ENCODE measurements at regions not wholly inside any gene's neighbourhood (a gene's known extent, or its start where the extent isn't known, plus 50 kb on each side); places are given as distances from the start of the nearest gene placed in this dataset.

GRCh38 chr5:125047871-125048270 lies 301.4 kb upstream of the ZNF608 start (continued):
- no peak for TF ChIP-seq ZNF160 (CRISPR knock-in tag; IDR thresholded peaks at IDR 0.05)
- no peak for TF ChIP-seq ZFP82 (CRISPR knock-in tag; IDR thresholded peaks at IDR 0.05; ENCODE audit: borderline replicate concordance)
- no peak for TF ChIP-seq MXD4 (CRISPR knock-in tag; IDR thresholded peaks at IDR 0.05)
- TF ChIP-seq ZNF512 (CRISPR knock-in tag; IDR thresholded peaks at IDR 0.05) = no peak
- no peak for TF ChIP-seq THAP9 (CRISPR knock-in tag; IDR thresholded peaks at IDR 0.05; ENCODE audit: borderline replicate concordance)

GRCh38 chr5:125049721-125050702 lies 303.6 kb upstream of the ZNF608 start:
- no peaks in the 10 kb centered on the region for H3K4me1 ChIP-seq (ENCODE audit: insufficient read depth, low read length)
- FAIRE-seq (no peak), ATAC-seq (no peak), DNase-seq (ENCODE audit: low spot score) (no peak)
- no peaks in the 10 kb centered on the region for H3K27me3 ChIP-seq (ENCODE audit: control insufficient read depth in 1 of 2, insufficient read depth in 2 of 2, low read length in 2 of 2)
- H3K79me2 ChIP-seq (ENCODE audit: insufficient read depth, low read length) = no peaks in the 10 kb centered on the region
- H3K36me3 ChIP-seq (replicated peaks in 1 of 2; ENCODE audit: control insufficient read depth in 1 of 2, insufficient read depth in 2 of 2, low read length in 2 of 2) = no peaks in the 10 kb centered on the region
- intact Hi-C loops (cut with micrococcal nuclease; ENCODE audit: unreplicated experiment) (no loop called here), in situ Hi-C loops (cut with HindIII; ENCODE audit: extremely low pct_ligation_motif_present, low pct_unique_long_range_greater_than_20kb) (no loop called here)
- ChIA-PET CTCF (ENCODE audit: low intra/inter-chr PET ratio, low total read pairs) (no interaction called here), POLR2A (no interaction called here)
- no peak overlapping the region for H2AFZ ChIP-seq (ENCODE audit: low read length)
- no peak overlapping the region for H3K27ac ChIP-seq (ENCODE audit: extremely low read length, insufficient read depth, low read length)
- no peak overlapping the region for H3K4me3 ChIP-seq (replicated peaks in 1 of 3; ENCODE audit: insufficient read depth in 1 of 3, low read depth in 2 of 3, low read length in 3 of 3)
- 14% methylated on average over 6 of the region's 6 CpGs for WGBS (ENCODE audit: low lambda C conversion rate)
- TF ChIP-seq MAFF (IDR thresholded peaks at IDR 0.05; ENCODE audit: low read depth, low read length) (peak; percentile 88), MAFK (conservative IDR thresholded peaks at IDR 0.05 in 1 of 2, IDR thresholded peaks at IDR 0.05 in 1 of 2; ENCODE audit: low read length in 2 of 2) (peak; percentile 83 to 92), KDM2A (CRISPR knock-in tag; IDR thresholded peaks at IDR 0.05; ENCODE audit: borderline replicate concordance, low read depth) (no peak)
- BruUV-seq (replicated peaks) = no TSS peak
- H3K9ac ChIP-seq (ENCODE audit: insufficient read depth, low read depth, low read length) = no peak overlapping the region
- no peak overlapping the region for H3K4me2 ChIP-seq (ENCODE audit: low read depth, low read length)
- H4K20me1 ChIP-seq (ENCODE audit: insufficient read depth, low read length) = no peaks in the 10 kb centered on the region
- no peaks in the 10 kb centered on the region for H3K9me3 ChIP-seq (ENCODE audit: low read length)

Measured in HepG2 (cell line).